H9 (cell line): ENCODE measurements at regions not wholly inside any gene's neighbourhood (a gene's known extent, or its start where the extent isn't known, plus 50 kb on each side); places are given as distances from the start of the nearest gene placed in this dataset.

ENCODE experiments used
- DNase-seq: peaks from one replicate; pipeline ENCODE4 v3.0.0-alpha.2; 2017
- H2AFZ ChIP-seq: one replicate; pipeline ENCODE4 v1.6.1; 2013; ENCODE audit warnings: mild to moderate bottlenecking, low read length, control low read depth, moderate library complexity
- H2AK5ac ChIP-seq: 2 replicates; pipeline ENCODE4 v1.6.1; 2013; ENCODE audit warnings: low read length, control low read depth, mixed read lengths; ENCODE audit not compliant: insufficient read length
- H2BK120ac ChIP-seq: one replicate; pipeline ENCODE4 v1.6.1; 2013; ENCODE audit warnings: low read depth, mild to moderate bottlenecking, low read length, control low read depth, inconsistent platforms; ENCODE audit not compliant: poor library complexity, severe bottlenecking
- H2BK12ac ChIP-seq: 2 replicates; pipeline ENCODE4 v1.6.1; 2013; ENCODE audit warnings: low read length, control low read depth, mixed read lengths, low read depth; ENCODE audit not compliant: insufficient read length
- H2BK15ac ChIP-seq: 2 replicates; pipeline ENCODE4 v1.6.1; 2013; ENCODE audit warnings: low read depth, low read length, control low read depth
- H2BK20ac ChIP-seq: one replicate; pipeline ENCODE4 v1.6.1; 2013; ENCODE audit warnings: low read depth, mild to moderate bottlenecking, low read length, control low read depth, inconsistent platforms; ENCODE audit not compliant: poor library complexity, severe bottlenecking
- H2BK5ac ChIP-seq: 2 replicates; pipeline ENCODE4 v1.6.1; 2013; ENCODE audit warnings: low read length, control low read depth, mixed read lengths; ENCODE audit not compliant: insufficient read length
- H3K14ac ChIP-seq: 2 replicates; pipeline ENCODE4 v1.6.1; 2013; ENCODE audit warnings: low read length, control low read depth; ENCODE audit not compliant: insufficient read depth
- H3K18ac ChIP-seq: 2 replicates; pipeline ENCODE4 v1.6.1; 2013; ENCODE audit warnings: low read depth, mild to moderate bottlenecking, mixed read lengths, low read length, control low read depth; ENCODE audit not compliant: insufficient read length
- H3K23ac ChIP-seq: 2 replicates; pipeline ENCODE4 v1.6.1; 2013; ENCODE audit warnings: low read length, control low read depth, mixed read lengths, low read depth; ENCODE audit not compliant: insufficient read length
- H3K23me2 ChIP-seq: 2 replicates; pipeline ENCODE4 v1.6.1; 2013; ENCODE audit warnings: low read depth, mild to moderate bottlenecking, mixed read lengths, low read length, control low read depth; ENCODE audit not compliant: insufficient read length, poor library complexity, severe bottlenecking
- H3K27ac ChIP-seq: 2 replicates; pipeline ENCODE4 v1.5.1; 2013; ENCODE audit warnings: low read length, control low read depth, mixed read lengths, low read depth; ENCODE audit not compliant: insufficient read length
- H3K27me3 ChIP-seq: 2 replicates; pipeline ENCODE4 v1.6.1; 2013; ENCODE audit warnings: low read length, control low read depth, inconsistent platforms; ENCODE audit not compliant: insufficient read depth
- H3K4ac ChIP-seq: 2 replicates; pipeline ENCODE4 v1.6.1; 2013; ENCODE audit warnings: low read depth, mild to moderate bottlenecking, control low read depth, inconsistent platforms, low read length, moderate library complexity
- H3K4me1 ChIP-seq: 2 replicates; pipeline ENCODE4 v1.6.1; 2013; ENCODE audit warnings: low read length, control low read depth, inconsistent platforms; ENCODE audit not compliant: insufficient read depth
- H3K4me2 ChIP-seq: 2 replicates; pipeline ENCODE4 v1.6.1; 2013; ENCODE audit warnings: low read length, control low read depth, mixed read lengths; ENCODE audit not compliant: insufficient read length, insufficient read depth
- H3K56ac ChIP-seq: 2 replicates; pipeline ENCODE4 v1.6.1; 2013; ENCODE audit warnings: low read depth, mild to moderate bottlenecking, mixed read lengths, low read length, control low read depth; ENCODE audit not compliant: insufficient read length
- H3K79me1 ChIP-seq: 2 replicates; pipeline ENCODE4 v1.6.1; 2013; ENCODE audit warnings: low read depth, mild to moderate bottlenecking, moderate library complexity, low read length, control low read depth, inconsistent platforms; ENCODE audit not compliant: insufficient read depth, poor library complexity, severe bottlenecking
- H3K79me2 ChIP-seq: 2 replicates; pipeline ENCODE4 v1.6.1; 2013; ENCODE audit warnings: low read length, control low read depth, inconsistent platforms; ENCODE audit not compliant: insufficient read depth
- H3K9ac ChIP-seq: 2 replicates; pipeline ENCODE4 v1.6.1; 2013; ENCODE audit warnings: low read length, control low read depth, mixed read lengths; ENCODE audit not compliant: insufficient read length; ENCODE audit errors: extremely low read depth
- H3K9me3 ChIP-seq: one replicate; pipeline ENCODE4 v1.6.1; 2013; ENCODE audit warnings: low read depth, low read length, inconsistent platforms; ENCODE audit not compliant: control insufficient read depth
- H3T11ph ChIP-seq: one replicate; pipeline ENCODE4 v1.6.1; 2013; ENCODE audit warnings: mild to moderate bottlenecking, low read length, control low read depth, inconsistent platforms
- H4K20me1 ChIP-seq: one replicate; pipeline ENCODE4 v1.6.1; 2013; ENCODE audit not compliant: control insufficient read depth, insufficient read length, insufficient read depth
- H4K5ac ChIP-seq: 2 replicates; pipeline ENCODE4 v1.6.1; 2013; ENCODE audit warnings: low read depth, mild to moderate bottlenecking, mixed read lengths, low read length, control low read depth; ENCODE audit not compliant: insufficient read length
- H4K8ac ChIP-seq: replicated peaks from 2 replicates; pipeline ENCODE4 v1.6.1; 2013; ENCODE audit warnings: low read length, control low read depth, mixed read lengths, low read depth; ENCODE audit not compliant: insufficient read length
- H4K91ac ChIP-seq: 2 replicates; pipeline ENCODE4 v1.6.1; 2013; ENCODE audit warnings: low read depth, mild to moderate bottlenecking, moderate library complexity, mixed read lengths, low read length, control low read depth; ENCODE audit not compliant: insufficient read length
- H3K27ac Mint-ChIP-seq, 3 experiments: 2 replicates in 2 of 3; 3 replicates in 1 of 3; pipeline ENCODE4 v1.8.0; 2020 to 2021; ENCODE audit warnings: mixed read lengths in 3 of 3, mild to moderate bottlenecking in 1 of 3, moderate library complexity in 1 of 3
- H3K27me3 Mint-ChIP-seq: 2 replicates; pipeline ENCODE4 v1.8.0; 2021; ENCODE audit warnings: low read depth, mild to moderate bottlenecking, moderate library complexity, mixed read lengths
- H3K36me3 Mint-ChIP-seq, 3 experiments: 2 replicates in 2 of 3; 3 replicates in 1 of 3; pipeline ENCODE4 v1.8.0; 2020 to 2021; ENCODE audit warnings: low read depth in 3 of 3, mixed read lengths in 3 of 3; ENCODE audit not compliant: insufficient read depth in 1 of 3
- H3K4me1 Mint-ChIP-seq, 2 experiments: 2 replicates each; pipeline ENCODE4 v1.8.0; 2020; ENCODE audit warnings: mixed read lengths in 2 of 2
- H3K4me3 Mint-ChIP-seq, 2 experiments: 2 replicates in 1 of 2; 3 replicates in 1 of 2; pipeline ENCODE4 v1.8.0; 2020 to 2021; ENCODE audit warnings: mild to moderate bottlenecking in 2 of 2, mixed read lengths in 2 of 2, moderate library complexity in 1 of 2
- H3K9me3 Mint-ChIP-seq, 2 experiments: 2 replicates in 1 of 2; 3 replicates in 1 of 2; pipeline ENCODE4 v1.8.0; 2020; ENCODE audit warnings: mild to moderate bottlenecking in 2 of 2, mixed read lengths in 2 of 2, moderate library complexity in 1 of 2
- CTCF ChIP-seq: fragments of 200-600 bp; sonication (generic); conservative IDR thresholded peaks from 3 replicates; pipeline ENCODE4 v1.8.0; 2021; ENCODE audit warnings: antibody characterized with exemption, mild to moderate bottlenecking
- WGBS: extraction: QIAGEN DNeasy Blood & Tissue Kit; methylation state at CpG from one replicate; pipeline ENCODE4 v1.1.7; 2013; ENCODE audit warnings: missing lambda C conversion rate, low lambda C conversion rate, mixed read lengths; ENCODE audit not compliant: insufficient read length; ENCODE audit errors: extremely low coverage; 5-methylcytosine and 5-hydroxymethylcytosine counted together

- H3K4ac ChIP-seq, result no peak overlapping the region
- H3K56ac ChIP-seq, result no peak overlapping the region
- WGBS, result no CpG with 5 or more reads among the region's 3 CpGs
- H3K4me1 Mint-ChIP-seq, result 0 out of 4 replicates have a peak, but pooled peaks cover 0 to 2% of the 10 kb centered on the region in 2 experiments
- no peak overlapping the region for H3K18ac ChIP-seq
- H3K79me2 ChIP-seq, result no peaks in the 10 kb centered on the region
- no peak overlapping the region for H2BK15ac ChIP-seq
- no peak overlapping the region for H3K14ac ChIP-seq
- no peak overlapping the region for H2BK5ac ChIP-seq
- no peaks in the 10 kb centered on the region for H3K9me3 ChIP-seq
- H3K4me1 ChIP-seq, result no peaks in the 10 kb centered on the region
- no peak overlapping the region for H4K8ac ChIP-seq
- no peak overlapping the region for H2BK120ac ChIP-seq
- no peak overlapping the region for H3T11ph ChIP-seq
- no peak overlapping the region for H3K27ac ChIP-seq
- no peak overlapping the region for H3K9ac ChIP-seq
- no peak for TF ChIP-seq CTCF
- H4K91ac ChIP-seq, result no peak overlapping the region
- no peaks in the 10 kb centered on the region for H3K36me3 Mint-ChIP-seq
- H3K27me3 Mint-ChIP-seq, result no peaks in the 10 kb centered on the region
- no peak overlapping the region for H3K23ac ChIP-seq
- no peak overlapping the region for H4K5ac ChIP-seq
- H3K27ac Mint-ChIP-seq, result no peak overlapping the region
- H2BK12ac ChIP-seq, result no peak overlapping the region
- no peaks in the 10 kb centered on the region for H4K20me1 ChIP-seq
- no peak overlapping the region for H2AK5ac ChIP-seq
- H3K4me3 Mint-ChIP-seq, result no peak overlapping the region
- H3K23me2 ChIP-seq, result no peaks in the 10 kb centered on the region
- no peak for DNase-seq
- H2BK20ac ChIP-seq, result no peak overlapping the region
- no peaks in the 10 kb centered on the region for H3K27me3 ChIP-seq
- no peak overlapping the region for H2AFZ ChIP-seq
- H3K79me1 ChIP-seq, result no peaks in the 10 kb centered on the region
- H3K4me2 ChIP-seq, result no peak overlapping the region
- peaks cover 0 to 5% of the 10 kb centered on the region in 2 experiments; a peak in 2 of 5 replicates for H3K9me3 Mint-ChIP-seq
Measured at GRCh38 chr4:30630431-30630830, 89.7 kb upstream of the PCDH7 start.
